ENCODE measurements at regions not wholly inside any gene's neighbourhood (a gene's known extent, or its start where the extent isn't known, plus 50 kb on each side); places are given as distances from the start of the nearest gene placed in this dataset.

- TF ChIP-seq GATA3 (IDR thresholded peaks at IDR 0.05; ENCODE audit: low read depth, low read length) (no peak), GATA2 (IDR thresholded peaks at IDR 0.05; ENCODE audit: low read depth, low read length) (no peak)
Observed at GRCh38 chr5:35371951-35372426, 141.7 kb upstream of the PRLR start.

- no peak for TF ChIP-seq GATA3 (IDR thresholded peaks at IDR 0.05; ENCODE audit: low read depth, low read length)
Observed at GRCh38 chr5:35370871-35371270, 140.6 kb upstream of the PRLR start.

- TF ChIP-seq GATA3 (IDR thresholded peaks at IDR 0.05; ENCODE audit: low read depth, low read length) (peak; percentile 69; the same call in 1 of the 2 replicates), GATA2 (IDR thresholded peaks at IDR 0.05; ENCODE audit: low read depth, low read length) (peak; percentile 86)
Observed at GRCh38 chr5:35369965-35370790, 139.9 kb upstream of the PRLR start.

- TF ChIP-seq GATA2 (IDR thresholded peaks at IDR 0.05; ENCODE audit: low read depth, low read length) (no peak), GATA3 (IDR thresholded peaks at IDR 0.05; ENCODE audit: low read depth, low read length) (no peak)
Observed at GRCh38 chr5:35367526-35367925, 137.2 kb upstream of the PRLR start.

GRCh38 chr5:35365758-35366157 is 135.5 kb upstream of the PRLR start:
- TF ChIP-seq GATA2 (IDR thresholded peaks at IDR 0.05; ENCODE audit: low read depth, low read length) (no peak), GATA3 (IDR thresholded peaks at IDR 0.05; ENCODE audit: low read depth, low read length) (no peak)

- no peak for TF ChIP-seq GATA2 (IDR thresholded peaks at IDR 0.05; ENCODE audit: low read depth, low read length)
Observed at GRCh38 chr5:35364350-35364749, 134.1 kb upstream of the PRLR start.

GRCh38 chr5:35363387-35363965 is 133.2 kb upstream of the PRLR start:
- TF ChIP-seq GATA3 (IDR thresholded peaks at IDR 0.05; ENCODE audit: low read depth, low read length) (no peak), GATA2 (IDR thresholded peaks at IDR 0.05; ENCODE audit: low read depth, low read length) (no peak)

- no peak for TF ChIP-seq GATA2 (IDR thresholded peaks at IDR 0.05; ENCODE audit: low read depth, low read length)
- TF ChIP-seq GATA3 (IDR thresholded peaks at IDR 0.05; ENCODE audit: low read depth, low read length): no peak
Observed at GRCh38 chr5:35362772-35363171, 132.5 kb upstream of the PRLR start.

- TF ChIP-seq GATA2 (IDR thresholded peaks at IDR 0.05; ENCODE audit: low read depth, low read length): no peak
- no peak for TF ChIP-seq GATA3 (IDR thresholded peaks at IDR 0.05; ENCODE audit: low read depth, low read length)
Observed at GRCh38 chr5:35360671-35361070, 130.4 kb upstream of the PRLR start.

- TF ChIP-seq GATA2 (IDR thresholded peaks at IDR 0.05; ENCODE audit: low read depth, low read length) (no peak), GATA3 (IDR thresholded peaks at IDR 0.05; ENCODE audit: low read depth, low read length) (no peak)
Observed at GRCh38 chr5:35359859-35360258, 129.6 kb upstream of the PRLR start.

- no peak for TF ChIP-seq GATA3 (IDR thresholded peaks at IDR 0.05; ENCODE audit: low read depth, low read length)
- no peak for TF ChIP-seq GATA2 (IDR thresholded peaks at IDR 0.05; ENCODE audit: low read depth, low read length)
Observed at GRCh38 chr5:35357973-35358372, 127.7 kb upstream of the PRLR start.

- TF ChIP-seq GATA3 (IDR thresholded peaks at IDR 0.05; ENCODE audit: low read depth, low read length) (no peak), GATA2 (IDR thresholded peaks at IDR 0.05; ENCODE audit: low read depth, low read length) (no peak)
Observed at GRCh38 chr5:35356725-35357124, 126.4 kb upstream of the PRLR start.

- TF ChIP-seq GATA2 (IDR thresholded peaks at IDR 0.05; ENCODE audit: low read depth, low read length): no peak
- TF ChIP-seq GATA3 (IDR thresholded peaks at IDR 0.05; ENCODE audit: low read depth, low read length): no peak
Observed at GRCh38 chr5:35354751-35355150, 124.5 kb upstream of the PRLR start.

GRCh38 chr5:35345222-35345621 is 114.9 kb upstream of the PRLR start:
- TF ChIP-seq GATA2 (IDR thresholded peaks at IDR 0.05; ENCODE audit: low read depth, low read length) (no peak), GATA3 (IDR thresholded peaks at IDR 0.05; ENCODE audit: low read depth, low read length) (no peak)

GRCh38 chr5:35342664-35343063 is 112.4 kb upstream of the PRLR start:
- TF ChIP-seq GATA3 (IDR thresholded peaks at IDR 0.05; ENCODE audit: low read depth, low read length): no peak
- TF ChIP-seq GATA2 (IDR thresholded peaks at IDR 0.05; ENCODE audit: low read depth, low read length): no peak

All from SH-SY5Y (cell line).